Stomach (tissue), 8 donors: ENCODE measurements at regions not wholly inside any gene's neighbourhood (a gene's known extent, or its start where the extent isn't known, plus 50 kb on each side); places are given as distances from the start of the nearest gene placed in this dataset.

Experiments used
- DNase-seq, 2 donors: peaks; one replicate each; pipeline versions ENCODE4 v3.0.0 to v3.0.0-alpha.2; 2013 to 2019
- H3K27ac ChIP-seq, 5 donors: fragments of 200-600 bp in 4 of 5; sonication (generic) in 4 of 5; one replicate each; pipeline ENCODE4 v1.5.1; 2013 to 2019; ENCODE audit warnings: mild to moderate bottlenecking in 1 of 5, moderate library complexity in 1 of 5
- H3K27me3 ChIP-seq, 3 donors: fragments of 200-600 bp; sonication (generic); one replicate each; pipeline ENCODE4 v1.5.1; 2017 to 2019; ENCODE audit warnings: mixed run types in 1 of 3
- H3K36me3 ChIP-seq, 4 donors: fragments of 200-600 bp; sonication (generic); 1 replicate in 3 of 4; 2 replicates in 1 of 4; pipeline ENCODE4 v1.5.1; 2016 to 2019
- H3K4me1 ChIP-seq, 4 donors: fragments of 200-600 bp; sonication (generic); one replicate each; pipeline ENCODE4 v1.5.1; 2016 to 2019
- H3K4me3 ChIP-seq, 4 donors: fragments of 200-600 bp; sonication (generic) in 3 of 4; one replicate each; pipeline ENCODE4 v1.5.1; 2016 to 2019; ENCODE audit warnings: mild to moderate bottlenecking in 1 of 4
- H3K9me3 ChIP-seq, 4 donors: fragments of 200-600 bp; sonication (generic); one replicate each; pipeline ENCODE4 v1.5.1; 2016 to 2019
- EP300 ChIP-seq: sonication (generic); formaldehyde crosslinking; IDR thresholded peaks from one replicate; pipeline ENCODE4 v1.6.1; 2017; ENCODE audit warnings: antibody characterized with exemption
- POLR2A ChIP-seq, 4 donors: fragments of 450-650 bp; IDR thresholded peaks; one replicate each; pipeline ENCODE4 v1.6.1; 2016; ENCODE audit warnings: antibody characterized with exemption in 4 of 4, control low read depth in 2 of 4, mild to moderate bottlenecking in 1 of 4, moderate library complexity in 1 of 4
- POLR2AphosphoS5 ChIP-seq, 3 donors: sonication (generic); formaldehyde crosslinking; IDR thresholded peaks; one replicate each; pipeline ENCODE4 v1.6.1; 2016; ENCODE audit warnings: antibody characterized with exemption in 3 of 3
- WGBS, 5 donors: extraction: QIAGEN DNeasy Blood & Tissue Kit in 3 of 5; methylation state at CpG; one replicate each; pipeline versions ENCODE4 v1.1.5 to v1.1.7; 2013 to 2018; 5-methylcytosine and 5-hydroxymethylcytosine counted together
- intact Hi-C: fragments of 100-400 bp; cut with DNase I; formaldehyde crosslinking; loops from one replicate; pipeline ENCODE4 v1.15.1; 2023; ENCODE audit warnings: low total_unique reads
- TF ChIP-seq, protein P1 (sequence below), 7 experiments: fragments of 450-650 bp in 4 of 7; fragments of 200-600 bp in 3 of 7; sonication (generic) in 3 of 7; IDR thresholded peaks; one replicate each; pipeline ENCODE4 v1.5.1; 2016 to 2019; ENCODE audit warnings: antibody characterized with exemption in 7 of 7, control low read depth in 2 of 7, mild to moderate bottlenecking in 1 of 7
- donor health status: healthy with polysubstance abuse.
- donor health status: Bipolar disorder and iron deficiency.
- donor health status: healthy.

DNA sequence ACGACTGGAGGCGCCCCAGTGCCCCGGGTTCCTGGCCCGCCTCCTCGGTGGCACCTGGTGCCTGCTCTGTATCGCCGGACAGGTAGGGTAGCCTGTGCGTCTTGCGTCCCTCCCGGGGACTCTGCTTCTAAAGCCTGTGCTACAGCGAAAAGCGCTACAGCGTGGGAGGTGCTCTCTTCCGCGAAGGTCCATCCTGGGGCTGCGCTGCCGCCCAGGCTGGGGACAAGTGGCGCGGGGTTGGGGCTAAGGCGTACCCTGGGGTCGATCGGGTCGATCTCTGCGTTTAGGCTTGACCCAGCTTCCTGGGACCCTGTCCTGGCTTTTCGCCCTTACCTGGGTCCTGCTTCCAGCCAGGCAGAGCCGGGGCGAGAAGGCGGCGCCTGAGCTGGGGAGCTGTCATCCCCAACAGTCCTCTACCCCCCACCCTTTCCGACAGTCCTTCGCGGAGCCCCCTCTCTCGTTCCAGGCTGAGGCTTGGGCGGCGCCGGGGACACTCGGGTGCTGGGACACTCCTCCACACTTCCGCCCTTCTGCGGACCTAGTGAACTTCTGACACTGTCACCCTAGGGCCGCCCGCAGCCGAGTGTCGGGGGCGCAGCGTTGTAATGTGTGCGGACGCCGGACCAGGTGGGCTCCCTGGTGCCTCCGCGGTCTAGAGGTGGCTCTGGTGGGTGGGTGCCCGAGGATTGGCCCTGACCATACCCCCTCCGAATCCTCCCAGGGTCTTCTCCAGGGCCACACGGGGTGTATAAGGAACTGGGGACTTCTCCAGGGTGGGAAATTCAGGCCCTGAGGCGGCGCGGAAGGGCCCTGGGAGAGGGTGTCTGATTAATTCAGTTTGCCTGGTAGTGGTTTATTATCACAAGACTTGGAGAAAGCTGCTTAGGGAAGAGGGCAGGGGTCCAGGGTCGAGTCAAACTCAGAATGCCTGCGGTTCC is 328.2 kb downstream of the SH3GL2 start:
- 5 to 11% (median 9%) methylated on average over 33 to 58 of the region's 58 CpGs for WGBS, 5 donors

DNA sequence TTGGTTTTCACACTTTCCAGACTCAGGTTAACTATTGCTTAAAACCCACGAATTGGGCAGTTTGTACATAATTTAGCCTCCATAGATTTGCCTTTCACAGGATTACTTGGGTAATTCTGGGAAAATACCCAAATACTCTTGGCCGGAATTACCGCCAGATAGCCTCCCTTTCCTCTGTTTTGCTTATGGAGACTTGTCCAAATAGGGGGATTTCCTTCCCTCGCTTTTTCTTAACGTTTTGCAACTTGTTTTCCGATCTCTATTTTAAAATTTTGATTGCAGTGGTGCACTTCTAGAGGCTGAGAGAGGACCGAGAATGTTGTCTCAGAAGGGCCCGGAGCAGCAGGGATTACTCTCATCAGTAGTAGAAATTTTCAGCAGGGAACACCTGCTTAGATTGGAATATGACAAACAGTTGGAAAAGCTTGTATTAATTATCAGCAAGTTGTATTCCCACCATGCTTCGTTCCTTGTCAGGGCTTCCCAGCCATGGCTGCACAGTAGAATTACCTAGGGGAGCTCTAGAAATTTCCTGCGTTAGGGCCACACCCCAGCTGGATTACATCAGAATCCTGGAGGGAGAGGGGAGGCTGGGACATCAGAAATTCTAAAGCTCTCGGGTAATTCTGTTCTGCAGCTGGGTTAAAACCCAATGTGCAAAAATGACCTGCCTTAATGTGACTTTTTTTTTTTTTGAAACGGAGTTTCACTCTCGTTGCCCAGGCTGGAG is 329.1 kb downstream of the SH3GL2 start:
- Histone ChIP-seq H3K36me3 (no peaks in the 10 kb centered on the region), H3K9me3 (no peaks in the 10 kb centered on the region), H3K27ac (no peak overlapping the region), H3K4me3 (peak overlapping the region in 2 of 4 donors; percentile 53 to 54), H3K27me3 (peaks cover 6 to 41% (median 33%) of the 10 kb centered on the region in 3 donors), H3K4me1 (peaks cover 5 to 28% (median 24%) of the 10 kb centered on the region in 4 donors)
- no peak for TF ChIP-seq EP300
- TF ChIP-seq POLR2AphosphoS5 (IDR thresholded peaks at IDR 0.05): no peak
- TF ChIP-seq POLR2A (IDR thresholded peaks at IDR 0.05): no peak
- TF ChIP-seq, protein P1, sequence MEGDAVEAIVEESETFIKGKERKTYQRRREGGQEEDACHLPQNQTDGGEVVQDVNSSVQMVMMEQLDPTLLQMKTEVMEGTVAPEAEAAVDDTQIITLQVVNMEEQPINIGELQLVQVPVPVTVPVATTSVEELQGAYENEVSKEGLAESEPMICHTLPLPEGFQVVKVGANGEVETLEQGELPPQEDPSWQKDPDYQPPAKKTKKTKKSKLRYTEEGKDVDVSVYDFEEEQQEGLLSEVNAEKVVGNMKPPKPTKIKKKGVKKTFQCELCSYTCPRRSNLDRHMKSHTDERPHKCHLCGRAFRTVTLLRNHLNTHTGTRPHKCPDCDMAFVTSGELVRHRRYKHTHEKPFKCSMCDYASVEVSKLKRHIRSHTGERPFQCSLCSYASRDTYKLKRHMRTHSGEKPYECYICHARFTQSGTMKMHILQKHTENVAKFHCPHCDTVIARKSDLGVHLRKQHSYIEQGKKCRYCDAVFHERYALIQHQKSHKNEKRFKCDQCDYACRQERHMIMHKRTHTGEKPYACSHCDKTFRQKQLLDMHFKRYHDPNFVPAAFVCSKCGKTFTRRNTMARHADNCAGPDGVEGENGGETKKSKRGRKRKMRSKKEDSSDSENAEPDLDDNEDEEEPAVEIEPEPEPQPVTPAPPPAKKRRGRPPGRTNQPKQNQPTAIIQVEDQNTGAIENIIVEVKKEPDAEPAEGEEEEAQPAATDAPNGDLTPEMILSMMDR (IDR thresholded peaks at IDR 0.05): no peak
- intact Hi-C loops: no loop called here
- 40 to 71% (median 57%) methylated on average over 13 of the region's 13 CpGs for WGBS, 5 donors
- peak in 1 of 2 donors; percentile 44 for DNase-seq

More for the DNA sequence above, 328.2 kb downstream of the SH3GL2 start:
- no peaks in the 10 kb centered on the region for H3K9me3 ChIP-seq
- H3K27me3 ChIP-seq: peaks cover 6 to 42% (median 33%) of the 10 kb centered on the region in 3 donors
- H3K4me1 ChIP-seq: peaks cover 5 to 28% (median 24%) of the 10 kb centered on the region in 4 donors
- DNase-seq: peak; percentile 39 to 63
- peak overlapping the region; percentile 42 to 64 (median 54) for H3K4me3 ChIP-seq
- peak overlapping the region in 3 of 5 donors; percentile 42 to 76 (median 47) for H3K27ac ChIP-seq
- intact Hi-C loops: no loop called here
- H3K36me3 ChIP-seq: no peaks in the 10 kb centered on the region
- TF ChIP-seq, protein P1 (IDR thresholded peaks at IDR 0.05): no peak
- no peak for TF ChIP-seq POLR2A (IDR thresholded peaks at IDR 0.05)
- no peak for TF ChIP-seq POLR2AphosphoS5 (IDR thresholded peaks at IDR 0.05)
- TF ChIP-seq EP300: no peak

DNA sequence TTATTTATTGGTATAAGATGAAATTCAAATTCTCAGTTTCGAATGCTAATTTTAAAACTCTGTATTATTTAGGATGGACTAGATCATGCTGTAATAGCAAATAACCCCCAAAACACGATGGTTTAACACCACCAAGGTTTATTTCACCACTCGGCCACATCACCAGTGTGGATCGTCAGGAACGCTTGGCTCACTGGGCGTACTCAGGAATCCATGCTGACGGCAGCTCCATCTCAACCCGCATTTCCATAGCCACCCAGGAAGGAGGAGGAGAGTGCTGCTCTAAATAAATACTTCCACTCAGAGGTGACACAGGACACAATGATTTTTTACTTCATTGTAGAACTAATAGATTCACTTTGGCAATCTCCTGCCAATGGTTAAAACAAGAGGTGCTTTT is 347.4 kb downstream of the SH3GL2 start:
- Histone ChIP-seq H3K4me1 (peaks cover 0 to 4% (median 0%) of the 10 kb centered on the region in 4 donors), H3K27ac (no peak overlapping the region), H3K9me3 (no peaks in the 10 kb centered on the region), H3K36me3 (no peaks in the 10 kb centered on the region), H3K4me3 (no peak overlapping the region), H3K27me3 (no peaks in the 10 kb centered on the region)
- DNase-seq: no peak
- no peak for TF ChIP-seq POLR2A (IDR thresholded peaks at IDR 0.05)
- no peak for TF ChIP-seq POLR2AphosphoS5 (IDR thresholded peaks at IDR 0.05)
- TF ChIP-seq, protein P1 (IDR thresholded peaks at IDR 0.05): no peak
- no peak for TF ChIP-seq EP300
- intact Hi-C loops: no loop called here
- WGBS, 5 donors: 86 to 94% (median 89%) methylated on average over 8 of the region's 8 CpGs

DNA sequence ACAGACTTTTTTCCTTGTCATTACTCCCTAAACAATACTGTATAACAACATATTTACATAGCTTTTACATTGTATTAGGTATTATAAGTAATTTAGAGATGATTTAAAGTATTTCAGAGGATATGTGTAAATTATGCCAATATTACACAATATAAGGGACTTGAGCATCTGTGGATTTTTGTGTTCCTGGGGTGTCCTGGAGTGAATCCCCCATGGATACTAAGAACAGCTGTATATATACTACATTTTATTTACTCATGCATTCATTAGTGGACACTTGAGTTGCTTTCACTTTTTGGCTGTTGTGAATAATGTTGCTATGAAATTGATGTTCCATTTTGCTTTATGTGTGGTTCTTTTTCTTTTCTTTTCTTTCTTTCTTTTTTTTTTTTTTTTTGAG is 348.8 kb downstream of the SH3GL2 start:
- Histone ChIP-seq H3K9me3 (no peaks in the 10 kb centered on the region), H3K27me3 (no peaks in the 10 kb centered on the region), H3K27ac (no peak overlapping the region), H3K36me3 (no peaks in the 10 kb centered on the region), H3K4me3 (no peak overlapping the region), H3K4me1 (peaks cover 0 to 4% (median 0%) of the 10 kb centered on the region in 4 donors)
- no peak for DNase-seq
- intact Hi-C loops: no loop called here
- TF ChIP-seq EP300 (no peak), POLR2AphosphoS5 (IDR thresholded peaks at IDR 0.05) (no peak)
- TF ChIP-seq, protein P1 (IDR thresholded peaks at IDR 0.05): no peak
